ENCODE measurements at regions not wholly inside any gene's neighbourhood (a gene's known extent, or its start where the extent isn't known, plus 50 kb on each side); places are given as distances from the start of the nearest gene placed in this dataset.

- H3K9me3 Mint-ChIP-seq (ENCODE audit: unreplicated experiment) = no peaks in the 10 kb centered on the region
Observed at GRCh38 chr2:181311837-181312236, 145.3 kb upstream of the ITGA4 start.

GRCh38 chr2:181312515-181312927 lies 144.7 kb upstream of the ITGA4 start:
- Histone ChIP-seq H3K79me2 (ENCODE audit: insufficient read depth, low read length) (no peaks in the 10 kb centered on the region), H3K9me3 (ENCODE audit: insufficient read depth, low read depth, low read length) (no peaks in the 10 kb centered on the region), H3K9ac (ENCODE audit: low read length) (no peak overlapping the region), H3K4me2 (ENCODE audit: low read length) (no peak overlapping the region), H4K20me1 (ENCODE audit: insufficient read depth, low read length) (no peaks in the 10 kb centered on the region), H3K36me3 (ENCODE audit: insufficient read depth, low read length) (no peaks in the 10 kb centered on the region), H3K27me3 (ENCODE audit: insufficient read depth, low read length) (no peaks in the 10 kb centered on the region), H3K4me3 (ENCODE audit: insufficient read depth, low read depth, low read length) (no peak overlapping the region), H2AFZ (ENCODE audit: low read depth, low read length) (no peak overlapping the region), H3K4me1 (ENCODE audit: insufficient read depth, low read length) (no peaks in the 10 kb centered on the region), H3K27ac (ENCODE audit: low read depth, low read length) (no peak overlapping the region)
- Mint-ChIP-seq H3K9me3 (ENCODE audit: unreplicated experiment) (no peaks in the 10 kb centered on the region), H3K4me1 (ENCODE audit: low read depth, unreplicated experiment) (no peaks in the 10 kb centered on the region), H3K27me3 (ENCODE audit: low read depth, unreplicated experiment) (no peaks in the 10 kb centered on the region), H3K4me3 (ENCODE audit: unreplicated experiment) (no peak overlapping the region), H3K27ac (ENCODE audit: unreplicated experiment) (no peak overlapping the region), H3K36me3 (ENCODE audit: low read depth, unreplicated experiment) (no peaks in the 10 kb centered on the region)
- FAIRE-seq (no peak), DNase-seq (ENCODE audit: low read depth) (no peak)
- TF ChIP-seq EZH2 (IDR thresholded peaks at IDR 0.05; ENCODE audit: insufficient read depth, low read length) = no peak
- TF ChIP-seq, protein P1, sequence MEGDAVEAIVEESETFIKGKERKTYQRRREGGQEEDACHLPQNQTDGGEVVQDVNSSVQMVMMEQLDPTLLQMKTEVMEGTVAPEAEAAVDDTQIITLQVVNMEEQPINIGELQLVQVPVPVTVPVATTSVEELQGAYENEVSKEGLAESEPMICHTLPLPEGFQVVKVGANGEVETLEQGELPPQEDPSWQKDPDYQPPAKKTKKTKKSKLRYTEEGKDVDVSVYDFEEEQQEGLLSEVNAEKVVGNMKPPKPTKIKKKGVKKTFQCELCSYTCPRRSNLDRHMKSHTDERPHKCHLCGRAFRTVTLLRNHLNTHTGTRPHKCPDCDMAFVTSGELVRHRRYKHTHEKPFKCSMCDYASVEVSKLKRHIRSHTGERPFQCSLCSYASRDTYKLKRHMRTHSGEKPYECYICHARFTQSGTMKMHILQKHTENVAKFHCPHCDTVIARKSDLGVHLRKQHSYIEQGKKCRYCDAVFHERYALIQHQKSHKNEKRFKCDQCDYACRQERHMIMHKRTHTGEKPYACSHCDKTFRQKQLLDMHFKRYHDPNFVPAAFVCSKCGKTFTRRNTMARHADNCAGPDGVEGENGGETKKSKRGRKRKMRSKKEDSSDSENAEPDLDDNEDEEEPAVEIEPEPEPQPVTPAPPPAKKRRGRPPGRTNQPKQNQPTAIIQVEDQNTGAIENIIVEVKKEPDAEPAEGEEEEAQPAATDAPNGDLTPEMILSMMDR (IDR thresholded peaks at IDR 0.05; ENCODE audit: insufficient read depth, low read depth, low read length) = no peak

More at GRCh38 chr2:181311837-181312236, 145.3 kb upstream of the ITGA4 start:
- H3K27me3 Mint-ChIP-seq (ENCODE audit: low read depth, unreplicated experiment) = no peaks in the 10 kb centered on the region
- Histone ChIP-seq H3K27ac (ENCODE audit: low read depth, low read length) (no peak overlapping the region), H3K4me1 (ENCODE audit: insufficient read depth, low read length) (no peaks in the 10 kb centered on the region), H3K4me2 (ENCODE audit: low read length) (no peak overlapping the region), H3K27me3 (ENCODE audit: insufficient read depth, low read length) (no peaks in the 10 kb centered on the region), H3K79me2 (ENCODE audit: insufficient read depth, low read length) (no peaks in the 10 kb centered on the region), H2AFZ (ENCODE audit: low read depth, low read length) (no peak overlapping the region), H3K9me3 (ENCODE audit: insufficient read depth, low read depth, low read length) (no peaks in the 10 kb centered on the region), H3K9ac (ENCODE audit: low read length) (no peak overlapping the region), H3K36me3 (ENCODE audit: insufficient read depth, low read length) (no peaks in the 10 kb centered on the region), H4K20me1 (ENCODE audit: insufficient read depth, low read length) (no peaks in the 10 kb centered on the region), H3K4me3 (ENCODE audit: insufficient read depth, low read depth, low read length) (no peak overlapping the region)
- H3K36me3 Mint-ChIP-seq (ENCODE audit: low read depth, unreplicated experiment) = no peaks in the 10 kb centered on the region
- DNase-seq (ENCODE audit: low read depth) (no peak), FAIRE-seq (no peak)
- peaks cover 2% of the 10 kb centered on the region for H3K4me1 Mint-ChIP-seq (ENCODE audit: low read depth, unreplicated experiment)
- no peak overlapping the region for H3K27ac Mint-ChIP-seq (ENCODE audit: unreplicated experiment)
- TF ChIP-seq EZH2 (IDR thresholded peaks at IDR 0.05; ENCODE audit: insufficient read depth, low read length) = no peak
- TF ChIP-seq, protein P1 (IDR thresholded peaks at IDR 0.05; ENCODE audit: insufficient read depth, low read depth, low read length) = no peak
- H3K4me3 Mint-ChIP-seq (ENCODE audit: unreplicated experiment) = no peak overlapping the region

- Histone ChIP-seq H3K27me3 (ENCODE audit: insufficient read depth, low read length) (no peaks in the 10 kb centered on the region), H2AFZ (ENCODE audit: low read depth, low read length) (no peak overlapping the region), H3K36me3 (ENCODE audit: insufficient read depth, low read length) (no peaks in the 10 kb centered on the region), H3K9ac (ENCODE audit: low read length) (no peak overlapping the region), H3K4me2 (ENCODE audit: low read length) (no peak overlapping the region), H3K27ac (ENCODE audit: low read depth, low read length) (no peak overlapping the region), H3K9me3 (ENCODE audit: insufficient read depth, low read depth, low read length) (no peaks in the 10 kb centered on the region), H3K4me3 (ENCODE audit: insufficient read depth, low read depth, low read length) (no peak overlapping the region), H3K79me2 (ENCODE audit: insufficient read depth, low read length) (no peaks in the 10 kb centered on the region), H3K4me1 (ENCODE audit: insufficient read depth, low read length) (no peaks in the 10 kb centered on the region), H4K20me1 (ENCODE audit: insufficient read depth, low read length) (no peaks in the 10 kb centered on the region)
- no peak for DNase-seq (ENCODE audit: low read depth)
- FAIRE-seq = no peak
- H3K9me3 Mint-ChIP-seq (ENCODE audit: unreplicated experiment) = no peaks in the 10 kb centered on the region
- no peak overlapping the region for H3K4me3 Mint-ChIP-seq (ENCODE audit: unreplicated experiment)
- TF ChIP-seq, protein P1 (IDR thresholded peaks at IDR 0.05; ENCODE audit: insufficient read depth, low read depth, low read length) = no peak
- no peak for TF ChIP-seq EZH2 (IDR thresholded peaks at IDR 0.05; ENCODE audit: insufficient read depth, low read length)
- H3K4me1 Mint-ChIP-seq (ENCODE audit: low read depth, unreplicated experiment) = no peaks in the 10 kb centered on the region
- H3K27me3 Mint-ChIP-seq (ENCODE audit: low read depth, unreplicated experiment) = no peaks in the 10 kb centered on the region
- H3K27ac Mint-ChIP-seq (ENCODE audit: unreplicated experiment) = no peak overlapping the region
- no peaks in the 10 kb centered on the region for H3K36me3 Mint-ChIP-seq (ENCODE audit: low read depth, unreplicated experiment)
Observed at GRCh38 chr2:181313845-181314244, 143.3 kb upstream of the ITGA4 start.

Measured in astrocyte (in vitro differentiated cells and primary cell).